PC-3 (cell line): ENCODE measurements at regions not wholly inside any gene's neighbourhood (a gene's known extent, or its start where the extent isn't known, plus 50 kb on each side); places are given as distances from the start of the nearest gene placed in this dataset.

Source experiments
- ATAC-seq: fragments of 200-7000 bp; cut with Tn5 transposase; 2 replicates; pipeline ENCODE4 v1.9.1; 2020; ENCODE audit warnings: mild to moderate bottlenecking, moderate library complexity
- BruUV-seq: library from RNA; stranded (reverse); fragments of 400-500 nt; replicated peaks from 2 replicates; lab custom pipeline; 2021; lab: Mats Ljungman, UMichigan
- CTCF ChIA-PET: fragments of 300-600 bp; sonication (Branson Sonifier 250); formaldehyde crosslinking; loops from one replicate; lab custom pipeline; 2022; ENCODE audit warnings: antibody characterized with exemption; lab: Charles Lee
- POLR2A ChIA-PET: fragments of 300-600 bp; sonication (Branson Sonifier 250); formaldehyde crosslinking; loops from one replicate; lab custom pipeline; 2022; ENCODE audit warnings: antibody characterized with exemption; ENCODE audit not compliant: unreplicated experiment; lab: Charles Lee
- DNase-seq: peaks from one replicate; pipeline ENCODE4 v3.0.0-alpha.2; 2015
- H2AFZ ChIP-seq: fragments of 300-600 bp; sonication (generic); 2 replicates; pipeline ENCODE4 v1.6.0; 2016; ENCODE audit warnings: antibody characterized with exemption, low read length
- H3F3A ChIP-seq: fragments of 300-600 bp; sonication (generic); one replicate; pipeline ENCODE4 v1.6.0; 2017; ENCODE audit warnings: antibody characterized with exemption, low read length, control low read depth, mild to moderate bottlenecking; ENCODE audit not compliant: unreplicated experiment
- H3K27ac ChIP-seq: fragments of 300-600 bp; sonication (generic); 2 replicates; pipeline ENCODE4 v1.5.1; 2016; ENCODE audit warnings: mild to moderate bottlenecking, low read length
- H3K27me3 ChIP-seq: fragments of 300-600 bp; sonication (generic); 2 replicates; pipeline ENCODE4 v1.6.1; 2016; ENCODE audit warnings: low read length, mixed read lengths
- H3K36me3 ChIP-seq: fragments of 300-600 bp; sonication (generic); 2 replicates; pipeline ENCODE4 v1.6.1; 2016; ENCODE audit warnings: low read depth, mixed run types, low read length, mixed read lengths
- H3K4me1 ChIP-seq: fragments of 300-600 bp; sonication (generic); 2 replicates; pipeline ENCODE4 v1.5.1; 2016; ENCODE audit warnings: low read length; ENCODE audit not compliant: insufficient read depth
- H3K4me2 ChIP-seq: fragments of 300-600 bp; sonication (generic); 2 replicates; pipeline ENCODE4 v1.6.0; 2016; ENCODE audit warnings: low read length
- H3K4me3 ChIP-seq: fragments of 300-600 bp; sonication (generic); 2 replicates; pipeline ENCODE4 v1.5.1; 2016; ENCODE audit warnings: mild to moderate bottlenecking, low read length, mixed read lengths
- H3K79me2 ChIP-seq: fragments of 300-600 bp; sonication (generic); 2 replicates; pipeline ENCODE4 v1.6.1; 2017; ENCODE audit warnings: low read length, mixed read lengths
- H3K9ac ChIP-seq: fragments of 300-600 bp; sonication (generic); 2 replicates; pipeline ENCODE4 v1.6.0; 2016; ENCODE audit warnings: mild to moderate bottlenecking, low read length
- H3K9me2 ChIP-seq: fragments of 300-600 bp; sonication (generic); replicated peaks from 2 replicates; pipeline ENCODE4 v1.6.1; 2016; ENCODE audit warnings: mixed run types, low read length, mixed read lengths
- H3K9me3 ChIP-seq: fragments of 300-600 bp; sonication (generic); 2 replicates; pipeline ENCODE4 v1.6.1; 2016; ENCODE audit warnings: low read length, mixed read lengths
- H4K20me1 ChIP-seq: fragments of 300-600 bp; sonication (generic); 2 replicates; pipeline ENCODE4 v1.6.1; 2016; ENCODE audit warnings: low read length, mixed read lengths
- CTCF ChIP-seq: fragments of 300-600 bp; sonication (generic); conservative IDR thresholded peaks from 2 replicates; pipeline ENCODE4 v1.5.1; 2017; ENCODE audit warnings: antibody characterized with exemption, low read depth, mild to moderate bottlenecking, low read length
- EZH2 ChIP-seq: fragments of 300-600 bp; sonication (generic); IDR thresholded peaks from one replicate; pipeline ENCODE4 v1.6.1; 2017; ENCODE audit warnings: antibody characterized with exemption, mild to moderate bottlenecking, low read length; ENCODE audit not compliant: unreplicated experiment
- EZH2phosphoT487 ChIP-seq: fragments of 300-600 bp; sonication (generic); IDR thresholded peaks from 2 replicates; pipeline ENCODE4 v1.6.1; 2018; ENCODE audit warnings: mild to moderate bottlenecking, antibody characterized with exemption, low read length, borderline replicate concordance
- intact Hi-C: fragments of 100-400 bp; cut with micrococcal nuclease; formaldehyde crosslinking; loops from 2 replicates; pipeline ENCODE4 v1.9.0; 2023

DNA sequence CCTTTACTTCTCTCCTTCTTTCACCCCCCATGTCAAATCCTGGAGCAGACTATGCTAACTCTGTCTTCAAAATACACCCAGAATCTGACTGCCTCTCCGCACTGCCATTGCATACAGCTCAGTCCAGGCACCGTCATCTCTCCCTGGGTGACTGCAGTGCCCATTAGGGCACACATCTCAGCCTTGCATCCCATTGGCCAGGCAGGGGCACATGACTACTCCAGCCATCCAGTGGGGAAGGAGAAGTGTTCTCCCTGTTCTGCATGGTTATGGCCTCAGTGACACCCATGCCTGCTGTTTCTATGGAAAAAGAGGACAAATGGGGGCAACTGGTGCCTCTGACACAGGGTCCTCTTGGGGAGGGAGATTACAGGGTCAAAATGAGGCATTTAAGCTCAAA lies 270.5 kb downstream of the MATN1 start:
- no peaks in the 10 kb centered on the region for H3K4me1 ChIP-seq
- TF ChIP-seq EZH2: no peak
- no peak for TF ChIP-seq CTCF
- TF ChIP-seq EZH2phosphoT487: no peak
- H4K20me1 ChIP-seq: no peaks in the 10 kb centered on the region
- no peak overlapping the region for H3K4me3 ChIP-seq
- H3K79me2 ChIP-seq: no peaks in the 10 kb centered on the region
- no peak overlapping the region for H3K4me2 ChIP-seq
- no peak for DNase-seq
- ChIA-PET POLR2A (no interaction called here), CTCF (no interaction called here)
- BruUV-seq: no TSS peak
- no peaks in the 10 kb centered on the region for H3K36me3 ChIP-seq
- no peak overlapping the region for H3K27ac ChIP-seq
- H3F3A ChIP-seq: no peaks in the 10 kb centered on the region
- no peaks in the 10 kb centered on the region for H3K27me3 ChIP-seq
- H3K9ac ChIP-seq: no peak overlapping the region
- no peaks in the 10 kb centered on the region for H3K9me2 ChIP-seq
- intact Hi-C loops: no loop called here
- H2AFZ ChIP-seq: no peak overlapping the region
- H3K9me3 ChIP-seq: no peaks in the 10 kb centered on the region
- ATAC-seq: no peak

DNA sequence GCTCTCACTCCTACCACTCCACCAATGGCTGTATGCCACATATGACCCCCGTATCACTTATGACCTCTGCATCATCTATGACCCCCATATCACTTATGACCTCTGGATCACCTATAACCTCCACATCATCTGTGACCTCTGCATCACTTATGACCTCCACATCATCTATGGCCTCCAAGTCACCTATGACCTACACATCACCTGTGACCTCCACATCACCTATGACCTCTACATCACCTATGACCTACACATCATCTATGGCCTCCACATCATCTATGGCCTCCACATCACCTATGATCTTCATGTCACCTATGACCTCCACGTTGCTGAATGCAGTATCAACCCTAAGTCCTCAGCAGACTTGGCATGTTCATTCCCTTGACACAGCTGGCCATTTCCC lies 271.2 kb downstream of the MATN1 start:
- POLR2A ChIA-PET: no interaction called here
- H3K36me3 ChIP-seq: no peaks in the 10 kb centered on the region
- DNase-seq (no peak), ATAC-seq (no peak)
- H3K4me1 ChIP-seq: no peaks in the 10 kb centered on the region
- H3K4me2 ChIP-seq: no peak overlapping the region
- CTCF ChIA-PET: no interaction called here
- BruUV-seq: no TSS peak
- H2AFZ ChIP-seq: no peak overlapping the region
- intact Hi-C loops: no loop called here
- no peaks in the 10 kb centered on the region for H3F3A ChIP-seq
- H3K27me3 ChIP-seq: no peaks in the 10 kb centered on the region
- no peak overlapping the region for H3K9ac ChIP-seq
- no peaks in the 10 kb centered on the region for H3K9me2 ChIP-seq
- no peak overlapping the region for H3K4me3 ChIP-seq
- TF ChIP-seq EZH2 (no peak), CTCF (no peak), EZH2phosphoT487 (no peak)
- H3K79me2 ChIP-seq: no peaks in the 10 kb centered on the region
- no peak overlapping the region for H3K27ac ChIP-seq
- no peaks in the 10 kb centered on the region for H4K20me1 ChIP-seq
- no peaks in the 10 kb centered on the region for H3K9me3 ChIP-seq

- DNase-seq: no peak
- no peaks in the 10 kb centered on the region for H3K79me2 ChIP-seq
- H3K36me3 ChIP-seq: no peaks in the 10 kb centered on the region
- ChIA-PET CTCF (no interaction called here), POLR2A (no interaction called here)
- H2AFZ ChIP-seq: no peak overlapping the region
- TF ChIP-seq CTCF: no peak
- no peak for TF ChIP-seq EZH2
- no peak for TF ChIP-seq EZH2phosphoT487
- intact Hi-C loops: no loop called here
- H3K27me3 ChIP-seq: no peaks in the 10 kb centered on the region
- no peaks in the 10 kb centered on the region for H3K4me1 ChIP-seq
- no peaks in the 10 kb centered on the region for H3K9me2 ChIP-seq
- H3K4me2 ChIP-seq: no peak overlapping the region
- H3F3A ChIP-seq: no peaks in the 10 kb centered on the region
- no TSS peak for BruUV-seq
- ATAC-seq: no peak
- H4K20me1 ChIP-seq: no peaks in the 10 kb centered on the region
- H3K9me3 ChIP-seq: no peaks in the 10 kb centered on the region
- no peak overlapping the region for H3K9ac ChIP-seq
- H3K27ac ChIP-seq: no peak overlapping the region
- no peak overlapping the region for H3K4me3 ChIP-seq
Measured at GRCh38 chr1:30451532-30452125, 271.8 kb downstream of the MATN1 start.
